ENCODE measurements at regions not wholly inside any gene's neighbourhood (a gene's known extent, or its start where the extent isn't known, plus 50 kb on each side); places are given as distances from the start of the nearest gene placed in this dataset.

GRCh38 chr2:15681089-15681885 is 89.6 kb downstream of the DDX1 start:
- H3K27ac ChIP-seq: no peak overlapping the region
- H3K36me3 ChIP-seq: no peaks in the 10 kb centered on the region
- no peaks in the 10 kb centered on the region for H3K9me3 ChIP-seq
- H3K4me3 ChIP-seq: no peak overlapping the region
- TF ChIP-seq POLR2A (IDR thresholded peaks at IDR 0.05): no peak
- TF ChIP-seq CTCF (IDR thresholded peaks at IDR 0.05): no peak
- no peak for DNase-seq
- H3K4me1 ChIP-seq: no peaks in the 10 kb centered on the region
- intact Hi-C loops (cut with DNase I; ENCODE audit: low total_unique reads): no loop called here
- no peaks in the 10 kb centered on the region for H3K27me3 ChIP-seq

- Histone ChIP-seq H3K4me3 (no peak overlapping the region), H3K27me3 (no peaks in the 10 kb centered on the region), H3K36me3 (no peaks in the 10 kb centered on the region), H3K4me1 (no peaks in the 10 kb centered on the region), H3K9me3 (no peaks in the 10 kb centered on the region), H3K27ac (no peak overlapping the region)
- TF ChIP-seq CTCF (IDR thresholded peaks at IDR 0.05): no peak
- TF ChIP-seq POLR2A (IDR thresholded peaks at IDR 0.05): no peak
- no peak for DNase-seq
- intact Hi-C loops (cut with DNase I; ENCODE audit: low total_unique reads): no loop called here
Observed at GRCh38 chr2:15682354-15682753, 90.7 kb downstream of the DDX1 start.

GRCh38 chr2:15684161-15685039 is 92.7 kb downstream of the DDX1 start:
- Histone ChIP-seq H3K4me1 (no peaks in the 10 kb centered on the region), H3K4me3 (no peak overlapping the region), H3K27ac (no peak overlapping the region), H3K9me3 (no peaks in the 10 kb centered on the region), H3K36me3 (no peaks in the 10 kb centered on the region), H3K27me3 (no peaks in the 10 kb centered on the region)
- no peak for DNase-seq
- TF ChIP-seq CTCF (IDR thresholded peaks at IDR 0.05) (no peak), POLR2A (IDR thresholded peaks at IDR 0.05) (no peak)
- intact Hi-C loops (cut with DNase I; ENCODE audit: low total_unique reads): no loop called here

DNA sequence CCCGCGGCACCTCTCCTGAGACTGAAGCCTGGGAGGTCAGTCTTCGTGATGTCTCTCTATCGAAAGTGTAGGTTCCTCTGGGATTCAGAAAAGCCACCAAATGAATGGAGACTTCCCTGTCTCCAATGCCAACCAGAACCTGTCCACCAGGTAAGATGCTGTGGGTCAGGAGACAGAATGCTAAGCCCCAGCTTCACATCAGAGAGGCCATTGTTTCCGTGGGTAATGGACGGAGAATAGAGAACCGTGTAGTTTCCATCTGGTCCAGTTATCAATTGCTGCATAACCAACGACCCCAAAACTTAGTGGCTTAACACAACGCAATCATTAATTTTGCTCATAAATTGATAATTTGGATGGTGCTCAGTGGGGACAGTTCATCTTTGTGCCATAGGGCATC is 93.5 kb downstream of the DDX1 start:
- H3K27me3 ChIP-seq: no peaks in the 10 kb centered on the region
- no peak for TF ChIP-seq POLR2A (IDR thresholded peaks at IDR 0.05)
- no peak for TF ChIP-seq CTCF (IDR thresholded peaks at IDR 0.05)
- H3K4me3 ChIP-seq: no peak overlapping the region
- no peaks in the 10 kb centered on the region for H3K4me1 ChIP-seq
- no peak overlapping the region for H3K27ac ChIP-seq
- H3K9me3 ChIP-seq: no peaks in the 10 kb centered on the region
- no peaks in the 10 kb centered on the region for H3K36me3 ChIP-seq
- intact Hi-C loops (cut with DNase I; ENCODE audit: low total_unique reads): no loop called here
- DNase-seq: no peak

DNA sequence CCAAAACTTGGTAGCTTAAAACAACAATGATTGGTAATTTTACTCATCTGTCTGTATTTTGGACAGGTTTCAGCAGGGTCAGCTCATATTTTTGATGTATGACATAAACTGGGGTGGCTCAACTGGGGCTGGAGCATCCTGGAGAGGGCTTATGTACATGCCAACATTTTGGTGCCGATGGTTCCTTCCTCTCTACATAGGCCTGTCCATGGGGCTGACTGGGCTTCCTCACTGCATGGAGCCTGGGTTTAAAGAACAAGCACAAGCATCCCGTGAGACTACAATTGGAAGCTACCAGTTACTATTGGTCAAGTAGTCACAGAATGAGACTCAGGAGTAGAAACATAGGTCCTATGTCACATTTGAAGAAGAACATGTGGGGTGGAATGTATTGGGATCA is 95.0 kb downstream of the DDX1 start:
- Histone ChIP-seq H3K9me3 (no peaks in the 10 kb centered on the region), H3K36me3 (no peaks in the 10 kb centered on the region), H3K4me3 (no peak overlapping the region), H3K27ac (no peak overlapping the region), H3K27me3 (no peaks in the 10 kb centered on the region), H3K4me1 (no peaks in the 10 kb centered on the region)
- intact Hi-C loops (cut with DNase I; ENCODE audit: low total_unique reads): no loop called here
- no peak for DNase-seq
- TF ChIP-seq POLR2A (IDR thresholded peaks at IDR 0.05) (no peak), CTCF (IDR thresholded peaks at IDR 0.05) (no peak)

Data from uterus (tissue), 3 donors.